Liver (tissue), 3 donors: ENCODE measurements at regions not wholly inside any gene's neighbourhood (a gene's known extent, or its start where the extent isn't known, plus 50 kb on each side); places are given as distances from the start of the nearest gene placed in this dataset.

ENCODE experiments used
- EGR1 ChIP-seq, 2 donors: IDR thresholded peaks; 2 replicates each; pipeline ENCODE4 v1.6.1; 2016 to 2018; ENCODE audit warnings: antibody characterized with exemption in 2 of 2, low read depth in 2 of 2
- FOXA1 ChIP-seq: IDR thresholded peaks from 2 replicates; pipeline ENCODE4 v1.6.1; 2016; ENCODE audit warnings: antibody characterized with exemption
- RAD21 ChIP-seq, 2 donors: IDR thresholded peaks; 2 replicates each; pipeline ENCODE4 v1.6.1; 2016; ENCODE audit warnings: antibody characterized with exemption in 2 of 2, mild to moderate bottlenecking in 2 of 2
- TAF1 ChIP-seq: conservative IDR thresholded peaks from 2 replicates; pipeline ENCODE4 v1.6.1; 2016; ENCODE audit warnings: antibody characterized with exemption, mild to moderate bottlenecking
- TF ChIP-seq, protein P1 (sequence below): fragments of 150-350 bp; IDR thresholded peaks from 2 replicates; pipeline ENCODE4 v1.5.1; 2017; ENCODE audit warnings: improper control_type of control experiment, low read depth, low read length; ENCODE audit not compliant: missing input control
- TF ChIP-seq, protein P2 (sequence below): IDR thresholded peaks from 2 replicates; pipeline ENCODE4 v1.6.1; 2016; ENCODE audit warnings: antibody characterized with exemption
- donor health status: healthy.
- donor health status: healthy.

DNA sequence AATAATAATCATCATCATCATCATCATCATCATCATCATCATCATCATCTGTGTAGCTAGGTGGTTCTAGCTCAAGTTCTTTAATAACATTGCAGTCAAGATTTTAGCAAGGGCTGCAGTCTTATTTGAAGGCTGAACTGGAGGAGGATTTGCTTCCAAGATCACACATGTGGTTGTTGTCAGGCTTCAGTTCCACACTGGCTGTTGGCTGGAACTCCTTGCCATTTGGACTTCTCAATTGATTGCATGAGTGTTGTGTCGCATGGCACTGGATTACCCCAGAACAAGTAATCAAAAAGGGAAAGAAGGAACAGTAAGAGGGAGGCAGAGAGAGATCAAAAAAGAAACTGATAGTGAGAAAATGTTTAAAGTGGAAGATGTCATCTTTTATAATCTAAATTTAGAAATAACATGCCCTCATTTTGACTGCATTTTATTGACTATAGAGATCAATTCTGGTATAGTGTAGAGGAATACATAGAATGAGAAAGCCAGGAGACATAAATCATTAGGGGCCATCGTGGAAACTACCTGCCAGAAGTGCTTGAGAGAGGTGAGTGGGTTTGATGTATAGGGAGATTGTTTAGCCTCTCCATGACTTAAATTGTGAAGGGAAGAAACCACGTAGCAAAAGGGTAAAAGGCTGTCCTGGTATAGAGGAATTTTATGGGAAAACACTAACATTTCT lies 346.6 kb upstream of the RBMS3 start:
- TF ChIP-seq, protein P1, sequence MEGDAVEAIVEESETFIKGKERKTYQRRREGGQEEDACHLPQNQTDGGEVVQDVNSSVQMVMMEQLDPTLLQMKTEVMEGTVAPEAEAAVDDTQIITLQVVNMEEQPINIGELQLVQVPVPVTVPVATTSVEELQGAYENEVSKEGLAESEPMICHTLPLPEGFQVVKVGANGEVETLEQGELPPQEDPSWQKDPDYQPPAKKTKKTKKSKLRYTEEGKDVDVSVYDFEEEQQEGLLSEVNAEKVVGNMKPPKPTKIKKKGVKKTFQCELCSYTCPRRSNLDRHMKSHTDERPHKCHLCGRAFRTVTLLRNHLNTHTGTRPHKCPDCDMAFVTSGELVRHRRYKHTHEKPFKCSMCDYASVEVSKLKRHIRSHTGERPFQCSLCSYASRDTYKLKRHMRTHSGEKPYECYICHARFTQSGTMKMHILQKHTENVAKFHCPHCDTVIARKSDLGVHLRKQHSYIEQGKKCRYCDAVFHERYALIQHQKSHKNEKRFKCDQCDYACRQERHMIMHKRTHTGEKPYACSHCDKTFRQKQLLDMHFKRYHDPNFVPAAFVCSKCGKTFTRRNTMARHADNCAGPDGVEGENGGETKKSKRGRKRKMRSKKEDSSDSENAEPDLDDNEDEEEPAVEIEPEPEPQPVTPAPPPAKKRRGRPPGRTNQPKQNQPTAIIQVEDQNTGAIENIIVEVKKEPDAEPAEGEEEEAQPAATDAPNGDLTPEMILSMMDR: no peak
- no peak for TF ChIP-seq TAF1
- TF ChIP-seq, protein P2, sequence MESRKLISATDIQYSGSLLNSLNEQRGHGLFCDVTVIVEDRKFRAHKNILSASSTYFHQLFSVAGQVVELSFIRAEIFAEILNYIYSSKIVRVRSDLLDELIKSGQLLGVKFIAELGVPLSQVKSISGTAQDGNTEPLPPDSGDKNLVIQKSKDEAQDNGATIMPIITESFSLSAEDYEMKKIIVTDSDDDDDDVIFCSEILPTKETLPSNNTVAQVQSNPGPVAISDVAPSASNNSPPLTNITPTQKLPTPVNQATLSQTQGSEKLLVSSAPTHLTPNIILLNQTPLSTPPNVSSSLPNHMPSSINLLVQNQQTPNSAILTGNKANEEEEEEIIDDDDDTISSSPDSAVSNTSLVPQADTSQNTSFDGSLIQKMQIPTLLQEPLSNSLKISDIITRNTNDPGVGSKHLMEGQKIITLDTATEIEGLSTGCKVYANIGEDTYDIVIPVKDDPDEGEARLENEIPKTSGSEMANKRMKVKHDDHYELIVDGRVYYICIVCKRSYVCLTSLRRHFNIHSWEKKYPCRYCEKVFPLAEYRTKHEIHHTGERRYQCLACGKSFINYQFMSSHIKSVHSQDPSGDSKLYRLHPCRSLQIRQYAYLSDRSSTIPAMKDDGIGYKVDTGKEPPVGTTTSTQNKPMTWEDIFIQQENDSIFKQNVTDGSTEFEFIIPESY: no peak
- TF ChIP-seq EGR1 (IDR thresholded peaks at IDR 0.05; ENCODE audit: low read depth in 2 of 2): no peak
- no peak for TF ChIP-seq RAD21 (IDR thresholded peaks at IDR 0.05)
- TF ChIP-seq FOXA1: no peak
